ENCODE measurements at regions not wholly inside any gene's neighbourhood (a gene's known extent, or its start where the extent isn't known, plus 50 kb on each side); places are given as distances from the start of the nearest gene placed in this dataset.

DNA sequence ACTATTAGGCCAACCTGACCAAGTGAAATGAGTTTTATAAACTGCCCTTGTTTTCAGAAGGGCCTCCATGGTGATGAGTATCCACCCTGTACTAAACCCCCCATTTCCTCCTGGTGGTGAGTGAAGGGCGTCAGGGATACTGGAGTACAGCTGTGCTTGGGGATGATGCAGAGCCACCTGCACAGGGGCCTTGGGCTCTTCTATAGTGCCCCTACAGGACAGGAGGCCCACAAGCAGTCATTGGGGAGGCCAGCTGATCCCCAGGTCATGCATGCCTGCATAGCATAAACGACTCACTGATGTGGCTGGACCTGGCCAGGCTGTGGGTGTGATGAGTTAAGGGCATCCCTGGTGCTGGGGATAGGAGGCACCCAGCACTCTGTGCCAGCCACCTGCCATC is 114.1 kb upstream of the CELF2 start (continued):
- TF ChIP-seq RAD21 (IDR thresholded peaks at IDR 0.05) (no peak), RXRA (IDR thresholded peaks at IDR 0.05) (no peak), EGR1 (IDR thresholded peaks at IDR 0.05; ENCODE audit: low read depth in 2 of 2) (no peak), JUND (IDR thresholded peaks at IDR 0.05) (no peak), FOXA1 (IDR thresholded peaks at IDR 0.05) (no peak)

GRCh38 chr10:10910634-10911033 is 107.0 kb upstream of the CELF2 start:
- H3K27ac ChIP-seq (ENCODE audit: low read depth in 1 of 2, low read length in 2 of 2): no peak overlapping the region

More at GRCh38 chr10:10910634-10911033, 107.0 kb upstream of the CELF2 start:
- Histone ChIP-seq H3K9ac (ENCODE audit: low read depth in 1 of 2, low read length in 2 of 2) (no peak overlapping the region), H3K4me1 (ENCODE audit: control insufficient read depth in 4 of 4, insufficient read depth in 4 of 4, low read length in 3 of 4) (no peaks in the 10 kb centered on the region), H3K27me3 (ENCODE audit: control insufficient read depth in 4 of 4, insufficient read depth in 4 of 4, low read length in 3 of 4) (no peaks in the 10 kb centered on the region), H3K4me3 (ENCODE audit: low read depth in 1 of 3, low read length in 3 of 3) (no peak overlapping the region), H3K36me3 (ENCODE audit: control insufficient read depth in 4 of 4, insufficient read depth in 3 of 4, low read depth in 1 of 4, low read length in 3 of 4) (no peaks in the 10 kb centered on the region), H3K9me3 (ENCODE audit: control insufficient read depth in 4 of 4, low read length in 3 of 4) (no peaks in the 10 kb centered on the region)
- TF ChIP-seq, protein P1, sequence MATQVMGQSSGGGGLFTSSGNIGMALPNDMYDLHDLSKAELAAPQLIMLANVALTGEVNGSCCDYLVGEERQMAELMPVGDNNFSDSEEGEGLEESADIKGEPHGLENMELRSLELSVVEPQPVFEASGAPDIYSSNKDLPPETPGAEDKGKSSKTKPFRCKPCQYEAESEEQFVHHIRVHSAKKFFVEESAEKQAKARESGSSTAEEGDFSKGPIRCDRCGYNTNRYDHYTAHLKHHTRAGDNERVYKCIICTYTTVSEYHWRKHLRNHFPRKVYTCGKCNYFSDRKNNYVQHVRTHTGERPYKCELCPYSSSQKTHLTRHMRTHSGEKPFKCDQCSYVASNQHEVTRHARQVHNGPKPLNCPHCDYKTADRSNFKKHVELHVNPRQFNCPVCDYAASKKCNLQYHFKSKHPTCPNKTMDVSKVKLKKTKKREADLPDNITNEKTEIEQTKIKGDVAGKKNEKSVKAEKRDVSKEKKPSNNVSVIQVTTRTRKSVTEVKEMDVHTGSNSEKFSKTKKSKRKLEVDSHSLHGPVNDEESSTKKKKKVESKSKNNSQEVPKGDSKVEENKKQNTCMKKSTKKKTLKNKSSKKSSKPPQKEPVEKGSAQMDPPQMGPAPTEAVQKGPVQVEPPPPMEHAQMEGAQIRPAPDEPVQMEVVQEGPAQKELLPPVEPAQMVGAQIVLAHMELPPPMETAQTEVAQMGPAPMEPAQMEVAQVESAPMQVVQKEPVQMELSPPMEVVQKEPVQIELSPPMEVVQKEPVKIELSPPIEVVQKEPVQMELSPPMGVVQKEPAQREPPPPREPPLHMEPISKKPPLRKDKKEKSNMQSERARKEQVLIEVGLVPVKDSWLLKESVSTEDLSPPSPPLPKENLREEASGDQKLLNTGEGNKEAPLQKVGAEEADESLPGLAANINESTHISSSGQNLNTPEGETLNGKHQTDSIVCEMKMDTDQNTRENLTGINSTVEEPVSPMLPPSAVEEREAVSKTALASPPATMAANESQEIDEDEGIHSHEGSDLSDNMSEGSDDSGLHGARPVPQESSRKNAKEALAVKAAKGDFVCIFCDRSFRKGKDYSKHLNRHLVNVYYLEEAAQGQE (IDR thresholded peaks at IDR 0.05): no peak
- TF ChIP-seq ATF3 (IDR thresholded peaks at IDR 0.05): no peak
- TF ChIP-seq SP1 (IDR thresholded peaks at IDR 0.05): no peak
- TF ChIP-seq, protein P2, sequence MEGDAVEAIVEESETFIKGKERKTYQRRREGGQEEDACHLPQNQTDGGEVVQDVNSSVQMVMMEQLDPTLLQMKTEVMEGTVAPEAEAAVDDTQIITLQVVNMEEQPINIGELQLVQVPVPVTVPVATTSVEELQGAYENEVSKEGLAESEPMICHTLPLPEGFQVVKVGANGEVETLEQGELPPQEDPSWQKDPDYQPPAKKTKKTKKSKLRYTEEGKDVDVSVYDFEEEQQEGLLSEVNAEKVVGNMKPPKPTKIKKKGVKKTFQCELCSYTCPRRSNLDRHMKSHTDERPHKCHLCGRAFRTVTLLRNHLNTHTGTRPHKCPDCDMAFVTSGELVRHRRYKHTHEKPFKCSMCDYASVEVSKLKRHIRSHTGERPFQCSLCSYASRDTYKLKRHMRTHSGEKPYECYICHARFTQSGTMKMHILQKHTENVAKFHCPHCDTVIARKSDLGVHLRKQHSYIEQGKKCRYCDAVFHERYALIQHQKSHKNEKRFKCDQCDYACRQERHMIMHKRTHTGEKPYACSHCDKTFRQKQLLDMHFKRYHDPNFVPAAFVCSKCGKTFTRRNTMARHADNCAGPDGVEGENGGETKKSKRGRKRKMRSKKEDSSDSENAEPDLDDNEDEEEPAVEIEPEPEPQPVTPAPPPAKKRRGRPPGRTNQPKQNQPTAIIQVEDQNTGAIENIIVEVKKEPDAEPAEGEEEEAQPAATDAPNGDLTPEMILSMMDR (IDR thresholded peaks at IDR 0.05; ENCODE audit: low read depth, low read length, missing input control): no peak
- TF ChIP-seq FOXA1 (IDR thresholded peaks at IDR 0.05): no peak
- TF ChIP-seq TAF1 (conservative IDR thresholded peaks at IDR 0.05): no peak
- TF ChIP-seq EGR1 (IDR thresholded peaks at IDR 0.05; ENCODE audit: low read depth in 2 of 2): no peak
- TF ChIP-seq HNF4G (IDR thresholded peaks at IDR 0.05): no peak
- TF ChIP-seq, protein P3, sequence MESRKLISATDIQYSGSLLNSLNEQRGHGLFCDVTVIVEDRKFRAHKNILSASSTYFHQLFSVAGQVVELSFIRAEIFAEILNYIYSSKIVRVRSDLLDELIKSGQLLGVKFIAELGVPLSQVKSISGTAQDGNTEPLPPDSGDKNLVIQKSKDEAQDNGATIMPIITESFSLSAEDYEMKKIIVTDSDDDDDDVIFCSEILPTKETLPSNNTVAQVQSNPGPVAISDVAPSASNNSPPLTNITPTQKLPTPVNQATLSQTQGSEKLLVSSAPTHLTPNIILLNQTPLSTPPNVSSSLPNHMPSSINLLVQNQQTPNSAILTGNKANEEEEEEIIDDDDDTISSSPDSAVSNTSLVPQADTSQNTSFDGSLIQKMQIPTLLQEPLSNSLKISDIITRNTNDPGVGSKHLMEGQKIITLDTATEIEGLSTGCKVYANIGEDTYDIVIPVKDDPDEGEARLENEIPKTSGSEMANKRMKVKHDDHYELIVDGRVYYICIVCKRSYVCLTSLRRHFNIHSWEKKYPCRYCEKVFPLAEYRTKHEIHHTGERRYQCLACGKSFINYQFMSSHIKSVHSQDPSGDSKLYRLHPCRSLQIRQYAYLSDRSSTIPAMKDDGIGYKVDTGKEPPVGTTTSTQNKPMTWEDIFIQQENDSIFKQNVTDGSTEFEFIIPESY (IDR thresholded peaks at IDR 0.05): no peak
- no peak for TF ChIP-seq MAX (IDR thresholded peaks at IDR 0.05)
- no peak for TF ChIP-seq RXRA (IDR thresholded peaks at IDR 0.05)
- no peak for TF ChIP-seq JUND (IDR thresholded peaks at IDR 0.05)
- TF ChIP-seq YY1 (IDR thresholded peaks at IDR 0.05): no peak
- TF ChIP-seq FOXA2 (IDR thresholded peaks at IDR 0.05): no peak
- 87% methylated on average over 7 of the region's 7 CpGs for WGBS
- no peak for DNase-seq (ENCODE audit: low spot score)
